Large intestine (tissue), 3 donors: ENCODE measurements at regions not wholly inside any gene's neighbourhood (a gene's known extent, or its start where the extent isn't known, plus 50 kb on each side); places are given as distances from the start of the nearest gene placed in this dataset.
"Not testable (repeated sequence)": the region's sequence is repeated elsewhere in the genome, so short reads cannot be mapped to it uniquely, and the experiment has no call there.

Source experiments
- DNase-seq, 2 donors: peaks; one replicate each; pipeline versions ENCODE4 v3.0.0 to v3.0.0-alpha.2; 2013
- H3K27ac ChIP-seq: one replicate; pipeline ENCODE4 v1.5.1; 2013; ENCODE audit warnings: low read length
- H3K27me3 ChIP-seq: 2 replicates; pipeline ENCODE4 v1.6.1; 2013; ENCODE audit warnings: low read length; ENCODE audit not compliant: control insufficient read depth, insufficient read depth
- H3K36me3 ChIP-seq: 2 replicates; pipeline ENCODE4 v1.6.1; 2013; ENCODE audit warnings: low read length; ENCODE audit not compliant: control insufficient read depth, insufficient read depth
- H3K4me1 ChIP-seq: one replicate; pipeline ENCODE4 v1.6.1; 2013; ENCODE audit warnings: low read length; ENCODE audit not compliant: control insufficient read depth, insufficient read depth
- H3K4me3 ChIP-seq: one replicate; pipeline ENCODE4 v1.5.1; 2013; ENCODE audit warnings: low read length
- H3K9me3 ChIP-seq: one replicate; pipeline ENCODE4 v1.6.1; 2013; ENCODE audit warnings: mild to moderate bottlenecking, low read depth, low read length, moderate library complexity; ENCODE audit not compliant: control insufficient read depth
- WGBS: methylation state at CpG from one replicate; pipeline ENCODE4 v1.1.5; 2013; ENCODE audit warnings: low lambda C conversion rate; ENCODE audit not compliant: insufficient coverage; 5-methylcytosine and 5-hydroxymethylcytosine counted together

DNA sequence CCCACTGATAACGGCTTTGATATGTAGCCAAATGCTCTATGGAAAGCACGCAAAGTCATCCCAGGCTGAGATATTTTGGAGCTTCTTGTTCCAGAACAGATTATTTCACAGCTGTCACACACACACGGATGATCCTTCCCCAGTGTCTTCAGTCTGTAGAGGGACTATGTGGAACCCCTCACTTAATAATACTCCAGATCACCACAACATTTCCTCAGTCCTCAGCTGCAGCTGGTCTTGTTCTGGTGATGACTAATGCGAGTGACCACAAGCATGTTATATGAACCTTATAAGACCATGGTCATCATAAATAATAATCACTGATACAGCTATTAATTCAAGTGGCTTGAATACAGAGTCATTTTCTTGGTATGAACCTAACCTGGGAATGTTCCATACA is 490.7 kb downstream of the RPIA start:
- H3K9me3 ChIP-seq, H3K27me3 ChIP-seq, H3K36me3 ChIP-seq, DNase-seq, H3K4me3 ChIP-seq, H3K4me1 ChIP-seq, H3K27ac ChIP-seq: not testable (repeated sequence)
- WGBS: no CpG with 5 or more reads among the region's 4 CpGs

- H3K36me3 ChIP-seq, H3K27me3 ChIP-seq, DNase-seq, H3K27ac ChIP-seq, H3K4me3 ChIP-seq, H3K4me1 ChIP-seq, H3K9me3 ChIP-seq: not testable (repeated sequence)
- WGBS: 67% methylated on average over 1 of the region's 1 CpG
Measured at GRCh38 chr2:89184746-89185145, 493.3 kb downstream of the RPIA start.

- H3K36me3 ChIP-seq, H3K4me3 ChIP-seq, H3K9me3 ChIP-seq, H3K27me3 ChIP-seq, H3K4me1 ChIP-seq, DNase-seq, H3K27ac ChIP-seq: not testable (repeated sequence)
- WGBS: no CpG with 5 or more reads among the region's 4 CpGs
Measured at GRCh38 chr2:89195636-89196251, 504.3 kb downstream of the RPIA start.

GRCh38 chr2:89196719-89197118 is 505.2 kb downstream of the RPIA start:
- not testable (repeated sequence) for H3K27me3 ChIP-seq, H3K36me3 ChIP-seq, DNase-seq, H3K4me3 ChIP-seq, H3K9me3 ChIP-seq, H3K27ac ChIP-seq, H3K4me1 ChIP-seq
- WGBS: no CpG with 5 or more reads among the region's 3 CpGs

DNA sequence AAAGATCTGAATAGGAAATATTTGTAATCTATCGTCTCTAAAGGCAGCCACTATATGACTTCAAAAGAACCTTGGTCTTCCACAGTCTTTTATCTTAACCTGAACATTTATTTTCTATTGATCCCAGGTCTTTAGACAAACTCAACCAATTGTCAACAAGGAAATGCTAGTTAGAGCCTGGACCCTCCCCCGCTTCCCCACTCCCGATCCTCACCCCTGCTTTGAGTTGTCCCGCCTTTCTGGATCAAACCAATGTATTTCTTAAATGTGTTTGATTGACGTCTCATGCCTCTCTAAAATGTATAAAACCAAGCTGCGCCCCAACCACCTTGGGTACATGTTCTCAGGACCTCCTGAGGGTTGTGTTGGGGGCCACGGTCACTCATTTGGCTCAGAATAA is 506.6 kb downstream of the RPIA start:
- not testable (repeated sequence) for H3K9me3 ChIP-seq, H3K4me1 ChIP-seq, DNase-seq, H3K27ac ChIP-seq, H3K36me3 ChIP-seq, H3K4me3 ChIP-seq, H3K27me3 ChIP-seq
- WGBS: no CpG with 5 or more reads among the region's 7 CpGs

DNA sequence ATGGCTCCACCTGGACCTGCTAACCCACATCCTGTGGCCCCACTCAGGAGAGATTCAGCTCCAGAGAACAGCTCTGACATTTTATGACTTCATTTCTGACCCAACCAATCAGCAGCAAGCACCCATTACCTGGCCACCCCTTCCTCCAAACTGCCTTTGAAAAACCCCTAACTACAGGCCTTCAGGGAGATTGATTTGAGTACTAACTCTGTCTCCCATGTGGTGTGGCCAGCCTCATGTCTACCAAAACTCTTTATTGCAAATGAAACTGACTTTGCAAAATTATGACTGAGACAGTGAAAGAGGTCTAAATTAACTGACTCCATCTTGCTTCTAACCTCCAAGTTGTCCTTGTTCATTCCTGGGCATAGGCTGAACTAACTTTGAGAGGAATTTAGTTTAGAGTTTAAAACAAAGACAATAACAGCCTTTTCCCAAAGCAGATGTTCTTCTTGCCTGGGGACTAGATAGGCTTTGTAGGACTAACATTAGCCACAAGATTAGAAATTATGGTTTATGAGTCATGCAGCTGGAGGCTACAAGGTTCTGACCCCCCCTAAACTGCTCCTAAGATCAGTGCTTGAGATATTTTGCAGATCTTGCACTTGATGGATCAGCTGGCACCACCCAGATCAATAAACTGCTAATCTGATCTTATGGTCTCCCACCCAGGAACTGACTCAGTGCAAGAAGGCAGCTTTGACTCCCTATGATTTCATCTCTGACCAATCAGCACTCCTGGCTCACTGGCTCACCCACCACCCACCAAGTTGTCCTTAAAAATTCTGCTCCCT is 508.2 kb downstream of the RPIA start:
- not testable (repeated sequence) for H3K9me3 ChIP-seq, DNase-seq, H3K27me3 ChIP-seq, H3K4me3 ChIP-seq, H3K36me3 ChIP-seq, H3K27ac ChIP-seq, H3K4me1 ChIP-seq

DNA sequence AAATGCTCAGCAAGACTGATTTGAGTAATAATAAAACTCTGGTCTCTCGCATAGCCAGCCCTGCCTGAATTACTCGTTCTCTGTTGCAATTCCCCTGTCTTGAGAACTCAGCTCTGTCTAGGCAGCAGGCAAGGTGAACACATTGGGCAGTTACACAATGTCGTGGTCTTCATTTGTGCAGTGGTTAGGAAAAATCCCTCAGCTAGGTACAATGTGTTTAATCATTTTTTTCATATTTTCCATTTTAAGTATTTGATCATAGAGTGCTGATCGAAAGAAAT is 508.7 kb downstream of the RPIA start:
- H3K9me3 ChIP-seq, H3K4me3 ChIP-seq, H3K4me1 ChIP-seq, H3K36me3 ChIP-seq, H3K27ac ChIP-seq, H3K27me3 ChIP-seq, DNase-seq: not testable (repeated sequence)
- WGBS: 60% methylated on average over 1 of the region's 4 CpGs

- WGBS: no CpG with 5 or more reads among the region's 1 CpG
- H3K4me3 ChIP-seq: not testable (repeated sequence)
Measured at GRCh38 chr2:89202518-89202917, 511.0 kb downstream of the RPIA start.

DNA sequence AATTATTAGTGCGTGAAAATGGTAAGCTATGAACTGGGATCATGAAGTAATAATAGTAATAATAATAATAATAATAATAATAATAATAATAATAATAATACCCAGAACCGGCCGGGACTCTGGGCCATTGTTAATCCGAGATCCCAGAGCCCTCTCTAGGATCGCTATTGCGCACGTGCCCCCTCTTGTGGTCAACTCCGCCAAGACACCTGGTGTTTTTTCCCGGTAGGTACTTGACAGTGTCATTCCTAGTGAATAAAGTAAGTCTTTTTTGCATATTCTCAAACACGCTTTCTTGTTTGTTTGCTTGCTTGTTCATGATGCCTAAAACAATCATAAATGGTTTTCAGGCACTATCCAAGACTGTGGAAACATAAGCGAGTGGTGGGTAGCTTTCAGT is 513.7 kb downstream of the RPIA start:
- H3K36me3 ChIP-seq, H3K27me3 ChIP-seq, DNase-seq, H3K4me3 ChIP-seq, H3K27ac ChIP-seq, H3K9me3 ChIP-seq, H3K4me1 ChIP-seq: not testable (repeated sequence)
- WGBS: no CpG with 5 or more reads among the region's 11 CpGs

More at GRCh38 chr2:89202518-89202917, 511.0 kb downstream of the RPIA start:
- H3K4me1 ChIP-seq, H3K27ac ChIP-seq, DNase-seq, H3K36me3 ChIP-seq, H3K27me3 ChIP-seq, H3K9me3 ChIP-seq: not testable (repeated sequence)

GRCh38 chr2:89208144-89208932 is 516.9 kb downstream of the RPIA start:
- not testable (repeated sequence) for H3K4me1 ChIP-seq, H3K27me3 ChIP-seq, DNase-seq, H3K27ac ChIP-seq, H3K4me3 ChIP-seq, H3K9me3 ChIP-seq, H3K36me3 ChIP-seq
- no CpG with 5 or more reads among the region's 9 CpGs for WGBS

- not testable (repeated sequence) for H3K4me1 ChIP-seq, H3K36me3 ChIP-seq, H3K27ac ChIP-seq, H3K27me3 ChIP-seq, DNase-seq, H3K4me3 ChIP-seq, H3K9me3 ChIP-seq
- WGBS: no CpG with 5 or more reads among the region's 3 CpGs
Measured at GRCh38 chr2:89213151-89213550, 521.7 kb downstream of the RPIA start.
